ENCODE measurements at regions not wholly inside any gene's neighbourhood (a gene's known extent, or its start where the extent isn't known, plus 50 kb on each side); places are given as distances from the start of the nearest gene placed in this dataset.

GRCh38 chr6:85372915-85373270 is 77.0 kb upstream of the NT5E start:
- POLR2A ChIA-PET (ENCODE audit: low non-redundant PET) = no interaction called here
- no peak for TF ChIP-seq CTCF (conservative IDR thresholded peaks at IDR 0.05; ENCODE audit: low read depth)
- DNase-seq (ENCODE audit: low spot score) = no peak
- H3K27ac ChIP-seq = no peak overlapping the region
- CTCF ChIA-PET = interaction anchor here (0.6 kb wide), 1 partner anchor 50 kb away, joined by 3 read pairs; no protein-coding TSS in a partner anchor

GRCh38 chr6:85372188-85372914 is 77.5 kb upstream of the NT5E start:
- ChIA-PET POLR2A (ENCODE audit: low non-redundant PET) (no interaction called here), CTCF (interaction anchor here (0.6 kb wide), 1 partner anchor 49 kb away, joined by 3 read pairs; no protein-coding TSS in a partner anchor)
- DNase-seq (ENCODE audit: low spot score) = no peak
- no peak overlapping the region for H3K27ac ChIP-seq
- no peak for TF ChIP-seq CTCF (conservative IDR thresholded peaks at IDR 0.05; ENCODE audit: low read depth)

GRCh38 chr6:85368631-85369030 is 81.3 kb upstream of the NT5E start:
- no peak overlapping the region for H3K27ac ChIP-seq
- DNase-seq (ENCODE audit: low spot score) = no peak
- ChIA-PET POLR2A (ENCODE audit: low non-redundant PET) (no interaction called here), CTCF (no interaction called here)
- no peak for TF ChIP-seq CTCF (conservative IDR thresholded peaks at IDR 0.05; ENCODE audit: low read depth)

- no peak overlapping the region for H3K27ac ChIP-seq
- ChIA-PET POLR2A (ENCODE audit: low non-redundant PET) (interaction anchor here (0.7 kb wide), 1 partner anchor 88 kb away, joined by 3 read pairs; no protein-coding TSS in a partner anchor), CTCF (no interaction called here)
- TF ChIP-seq CTCF (conservative IDR thresholded peaks at IDR 0.05; ENCODE audit: low read depth) = no peak
- DNase-seq (ENCODE audit: low spot score) = peak; percentile 78
Measured at GRCh38 chr6:85364344-85364743, 85.5 kb upstream of the NT5E start.

- ChIA-PET CTCF (no interaction called here), POLR2A (ENCODE audit: low non-redundant PET) (interaction anchor here (0.7 kb wide), 1 partner anchor 89 kb away, joined by 3 read pairs; no protein-coding TSS in a partner anchor)
- TF ChIP-seq CTCF (conservative IDR thresholded peaks at IDR 0.05; ENCODE audit: low read depth) = no peak
- H3K27ac ChIP-seq = no peak overlapping the region
- no peak for DNase-seq (ENCODE audit: low spot score)
Measured at GRCh38 chr6:85363870-85364269, 86.0 kb upstream of the NT5E start.

- ChIA-PET POLR2A (ENCODE audit: low non-redundant PET) (no interaction called here), CTCF (no interaction called here)
- no peak overlapping the region for H3K27ac ChIP-seq
- DNase-seq (ENCODE audit: low spot score) = no peak
- no peak for TF ChIP-seq CTCF (conservative IDR thresholded peaks at IDR 0.05; ENCODE audit: low read depth)
Measured at GRCh38 chr6:85362652-85363310, 87.1 kb upstream of the NT5E start.

Data from RWPE1 (cell line).